Loucy (cell line): ENCODE measurements at regions not wholly inside any gene's neighbourhood (a gene's known extent, or its start where the extent isn't known, plus 50 kb on each side); places are given as distances from the start of the nearest gene placed in this dataset.

ENCODE experiments used
- EZH2phosphoT487 ChIP-seq: fragments of 200-600 bp; IDR thresholded peaks from 2 replicates; pipeline ENCODE4 v1.6.1; 2018; ENCODE audit warnings: antibody characterized with exemption, mild to moderate bottlenecking, moderate library complexity, borderline replicate concordance
- TF ChIP-seq, protein P1 (sequence below): fragments of 200-600 bp; sonication (generic); conservative IDR thresholded peaks from 2 replicates; pipeline ENCODE4 v1.5.1; 2014; ENCODE audit warnings: mild to moderate bottlenecking, antibody characterized with exemption, low read length

DNA sequence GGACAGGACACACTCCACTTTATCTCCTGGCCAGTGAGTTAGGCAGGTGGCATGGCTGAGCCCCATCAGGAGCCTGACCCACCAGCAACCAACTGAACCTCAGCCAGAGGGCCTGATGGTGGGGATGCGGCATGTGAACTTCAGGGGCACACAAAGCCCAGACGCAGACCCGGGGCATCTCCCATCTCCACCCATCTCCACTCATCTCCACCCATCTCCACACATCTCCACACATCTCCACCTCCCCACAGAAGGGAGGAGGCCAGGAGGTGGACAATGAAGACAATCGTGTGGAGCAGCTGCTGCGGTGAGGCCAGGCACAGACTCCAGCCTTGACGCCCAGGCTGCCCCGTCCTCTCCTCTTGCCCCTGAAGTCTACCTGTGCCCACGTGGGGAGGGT lies 340.8 kb downstream of the CTTN start:
- TF ChIP-seq, protein P1, sequence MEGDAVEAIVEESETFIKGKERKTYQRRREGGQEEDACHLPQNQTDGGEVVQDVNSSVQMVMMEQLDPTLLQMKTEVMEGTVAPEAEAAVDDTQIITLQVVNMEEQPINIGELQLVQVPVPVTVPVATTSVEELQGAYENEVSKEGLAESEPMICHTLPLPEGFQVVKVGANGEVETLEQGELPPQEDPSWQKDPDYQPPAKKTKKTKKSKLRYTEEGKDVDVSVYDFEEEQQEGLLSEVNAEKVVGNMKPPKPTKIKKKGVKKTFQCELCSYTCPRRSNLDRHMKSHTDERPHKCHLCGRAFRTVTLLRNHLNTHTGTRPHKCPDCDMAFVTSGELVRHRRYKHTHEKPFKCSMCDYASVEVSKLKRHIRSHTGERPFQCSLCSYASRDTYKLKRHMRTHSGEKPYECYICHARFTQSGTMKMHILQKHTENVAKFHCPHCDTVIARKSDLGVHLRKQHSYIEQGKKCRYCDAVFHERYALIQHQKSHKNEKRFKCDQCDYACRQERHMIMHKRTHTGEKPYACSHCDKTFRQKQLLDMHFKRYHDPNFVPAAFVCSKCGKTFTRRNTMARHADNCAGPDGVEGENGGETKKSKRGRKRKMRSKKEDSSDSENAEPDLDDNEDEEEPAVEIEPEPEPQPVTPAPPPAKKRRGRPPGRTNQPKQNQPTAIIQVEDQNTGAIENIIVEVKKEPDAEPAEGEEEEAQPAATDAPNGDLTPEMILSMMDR: no peak
- TF ChIP-seq EZH2phosphoT487: no peak
